H9 (cell line): ENCODE measurements at regions not wholly inside any gene's neighbourhood (a gene's known extent, or its start where the extent isn't known, plus 50 kb on each side); places are given as distances from the start of the nearest gene placed in this dataset.

ENCODE experiments used
- DNase-seq: peaks from one replicate; pipeline ENCODE4 v3.0.0-alpha.2; 2017
- H2AFZ ChIP-seq: one replicate; pipeline ENCODE4 v1.6.1; 2013; ENCODE audit warnings: mild to moderate bottlenecking, low read length, control low read depth, moderate library complexity
- H2AK5ac ChIP-seq: 2 replicates; pipeline ENCODE4 v1.6.1; 2013; ENCODE audit warnings: low read length, control low read depth, mixed read lengths; ENCODE audit not compliant: insufficient read length
- H2BK120ac ChIP-seq: one replicate; pipeline ENCODE4 v1.6.1; 2013; ENCODE audit warnings: low read depth, mild to moderate bottlenecking, low read length, control low read depth, inconsistent platforms; ENCODE audit not compliant: poor library complexity, severe bottlenecking
- H2BK12ac ChIP-seq: 2 replicates; pipeline ENCODE4 v1.6.1; 2013; ENCODE audit warnings: low read length, control low read depth, mixed read lengths, low read depth; ENCODE audit not compliant: insufficient read length
- H2BK15ac ChIP-seq: 2 replicates; pipeline ENCODE4 v1.6.1; 2013; ENCODE audit warnings: low read depth, low read length, control low read depth
- H2BK20ac ChIP-seq: one replicate; pipeline ENCODE4 v1.6.1; 2013; ENCODE audit warnings: low read depth, mild to moderate bottlenecking, low read length, control low read depth, inconsistent platforms; ENCODE audit not compliant: poor library complexity, severe bottlenecking
- H2BK5ac ChIP-seq: 2 replicates; pipeline ENCODE4 v1.6.1; 2013; ENCODE audit warnings: low read length, control low read depth, mixed read lengths; ENCODE audit not compliant: insufficient read length
- H3K14ac ChIP-seq: 2 replicates; pipeline ENCODE4 v1.6.1; 2013; ENCODE audit warnings: low read length, control low read depth; ENCODE audit not compliant: insufficient read depth
- H3K18ac ChIP-seq: 2 replicates; pipeline ENCODE4 v1.6.1; 2013; ENCODE audit warnings: low read depth, mild to moderate bottlenecking, mixed read lengths, low read length, control low read depth; ENCODE audit not compliant: insufficient read length
- H3K23ac ChIP-seq: 2 replicates; pipeline ENCODE4 v1.6.1; 2013; ENCODE audit warnings: low read length, control low read depth, mixed read lengths, low read depth; ENCODE audit not compliant: insufficient read length
- H3K23me2 ChIP-seq: 2 replicates; pipeline ENCODE4 v1.6.1; 2013; ENCODE audit warnings: low read depth, mild to moderate bottlenecking, mixed read lengths, low read length, control low read depth; ENCODE audit not compliant: insufficient read length, poor library complexity, severe bottlenecking
- H3K27ac ChIP-seq: 2 replicates; pipeline ENCODE4 v1.5.1; 2013; ENCODE audit warnings: low read length, control low read depth, mixed read lengths, low read depth; ENCODE audit not compliant: insufficient read length
- H3K27me3 ChIP-seq: 2 replicates; pipeline ENCODE4 v1.6.1; 2013; ENCODE audit warnings: low read length, control low read depth, inconsistent platforms; ENCODE audit not compliant: insufficient read depth
- H3K4ac ChIP-seq: 2 replicates; pipeline ENCODE4 v1.6.1; 2013; ENCODE audit warnings: low read depth, mild to moderate bottlenecking, control low read depth, inconsistent platforms, low read length, moderate library complexity
- H3K4me1 ChIP-seq: 2 replicates; pipeline ENCODE4 v1.6.1; 2013; ENCODE audit warnings: low read length, control low read depth, inconsistent platforms; ENCODE audit not compliant: insufficient read depth
- H3K4me2 ChIP-seq: 2 replicates; pipeline ENCODE4 v1.6.1; 2013; ENCODE audit warnings: low read length, control low read depth, mixed read lengths; ENCODE audit not compliant: insufficient read length, insufficient read depth
- H3K56ac ChIP-seq: 2 replicates; pipeline ENCODE4 v1.6.1; 2013; ENCODE audit warnings: low read depth, mild to moderate bottlenecking, mixed read lengths, low read length, control low read depth; ENCODE audit not compliant: insufficient read length
- H3K79me1 ChIP-seq: 2 replicates; pipeline ENCODE4 v1.6.1; 2013; ENCODE audit warnings: low read depth, mild to moderate bottlenecking, moderate library complexity, low read length, control low read depth, inconsistent platforms; ENCODE audit not compliant: insufficient read depth, poor library complexity, severe bottlenecking
- H3K79me2 ChIP-seq: 2 replicates; pipeline ENCODE4 v1.6.1; 2013; ENCODE audit warnings: low read length, control low read depth, inconsistent platforms; ENCODE audit not compliant: insufficient read depth
- H3K9ac ChIP-seq: 2 replicates; pipeline ENCODE4 v1.6.1; 2013; ENCODE audit warnings: low read length, control low read depth, mixed read lengths; ENCODE audit not compliant: insufficient read length; ENCODE audit errors: extremely low read depth
- H3K9me3 ChIP-seq: one replicate; pipeline ENCODE4 v1.6.1; 2013; ENCODE audit warnings: low read depth, low read length, inconsistent platforms; ENCODE audit not compliant: control insufficient read depth
- H3T11ph ChIP-seq: one replicate; pipeline ENCODE4 v1.6.1; 2013; ENCODE audit warnings: mild to moderate bottlenecking, low read length, control low read depth, inconsistent platforms
- H4K20me1 ChIP-seq: one replicate; pipeline ENCODE4 v1.6.1; 2013; ENCODE audit not compliant: control insufficient read depth, insufficient read length, insufficient read depth
- H4K5ac ChIP-seq: 2 replicates; pipeline ENCODE4 v1.6.1; 2013; ENCODE audit warnings: low read depth, mild to moderate bottlenecking, mixed read lengths, low read length, control low read depth; ENCODE audit not compliant: insufficient read length
- H4K8ac ChIP-seq: replicated peaks from 2 replicates; pipeline ENCODE4 v1.6.1; 2013; ENCODE audit warnings: low read length, control low read depth, mixed read lengths, low read depth; ENCODE audit not compliant: insufficient read length
- H4K91ac ChIP-seq: 2 replicates; pipeline ENCODE4 v1.6.1; 2013; ENCODE audit warnings: low read depth, mild to moderate bottlenecking, moderate library complexity, mixed read lengths, low read length, control low read depth; ENCODE audit not compliant: insufficient read length
- H3K27ac Mint-ChIP-seq, 3 experiments: 2 replicates in 2 of 3; 3 replicates in 1 of 3; pipeline ENCODE4 v1.8.0; 2020 to 2021; ENCODE audit warnings: mixed read lengths in 3 of 3, mild to moderate bottlenecking in 1 of 3, moderate library complexity in 1 of 3
- H3K27me3 Mint-ChIP-seq: 2 replicates; pipeline ENCODE4 v1.8.0; 2021; ENCODE audit warnings: low read depth, mild to moderate bottlenecking, moderate library complexity, mixed read lengths
- H3K36me3 Mint-ChIP-seq, 3 experiments: 2 replicates in 2 of 3; 3 replicates in 1 of 3; pipeline ENCODE4 v1.8.0; 2020 to 2021; ENCODE audit warnings: low read depth in 3 of 3, mixed read lengths in 3 of 3; ENCODE audit not compliant: insufficient read depth in 1 of 3
- H3K4me1 Mint-ChIP-seq, 2 experiments: 2 replicates each; pipeline ENCODE4 v1.8.0; 2020; ENCODE audit warnings: mixed read lengths in 2 of 2
- H3K4me3 Mint-ChIP-seq, 2 experiments: 2 replicates in 1 of 2; 3 replicates in 1 of 2; pipeline ENCODE4 v1.8.0; 2020 to 2021; ENCODE audit warnings: mild to moderate bottlenecking in 2 of 2, mixed read lengths in 2 of 2, moderate library complexity in 1 of 2
- H3K9me3 Mint-ChIP-seq, 2 experiments: 2 replicates in 1 of 2; 3 replicates in 1 of 2; pipeline ENCODE4 v1.8.0; 2020; ENCODE audit warnings: mild to moderate bottlenecking in 2 of 2, mixed read lengths in 2 of 2, moderate library complexity in 1 of 2
- WGBS: extraction: QIAGEN DNeasy Blood & Tissue Kit; methylation state at CpG from one replicate; pipeline ENCODE4 v1.1.7; 2013; ENCODE audit warnings: missing lambda C conversion rate, low lambda C conversion rate, mixed read lengths; ENCODE audit not compliant: insufficient read length; ENCODE audit errors: extremely low coverage; 5-methylcytosine and 5-hydroxymethylcytosine counted together
- TF ChIP-seq, protein P1 (sequence below): fragments of 200-600 bp; sonication (generic); conservative IDR thresholded peaks from 3 replicates; pipeline ENCODE4 v1.8.0; 2021; ENCODE audit warnings: antibody characterized with exemption, mild to moderate bottlenecking

DNA sequence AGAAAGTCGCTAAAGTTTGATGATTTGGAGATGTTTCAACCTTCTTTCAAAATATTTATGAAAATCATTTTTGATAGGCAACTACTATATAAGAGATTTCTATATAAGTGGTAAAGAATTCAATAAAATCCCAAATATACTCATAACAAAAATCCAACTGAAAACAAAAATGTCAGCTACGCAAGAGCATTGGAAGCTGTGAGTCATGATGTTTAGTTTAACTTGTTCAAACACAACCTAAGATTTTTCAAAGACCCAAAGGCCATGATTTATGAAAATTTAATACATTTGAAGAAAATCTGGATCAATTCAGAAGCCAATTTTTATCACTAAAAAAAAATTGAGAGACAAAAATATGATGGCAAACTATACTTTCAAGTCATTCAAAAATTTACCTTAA lies 226.6 kb downstream of the MZT1 start:
- Mint-ChIP-seq H3K9me3 (no peaks in the 10 kb centered on the region), H3K4me3 (no peak overlapping the region), H3K27me3 (no peaks in the 10 kb centered on the region), H3K36me3 (no peaks in the 10 kb centered on the region), H3K27ac (no peak overlapping the region), H3K4me1 (no peaks in the 10 kb centered on the region)
- WGBS, result no CpG with 5 or more reads among the region's 2 CpGs
- Histone ChIP-seq H3K9ac (no peak overlapping the region), H2BK15ac (no peak overlapping the region), H3K14ac (no peak overlapping the region), H3K18ac (no peak overlapping the region), H4K8ac (no peak overlapping the region), H4K20me1 (no peaks in the 10 kb centered on the region), H3K23me2 (no peaks in the 10 kb centered on the region), H3K79me2 (no peaks in the 10 kb centered on the region), H2BK5ac (no peak overlapping the region), H3T11ph (no peak overlapping the region), H3K4ac (no peak overlapping the region), H3K4me1 (no peaks in the 10 kb centered on the region), H4K5ac (no peak overlapping the region), H3K4me2 (no peak overlapping the region), H2AFZ (no peak overlapping the region), H2BK120ac (no peak overlapping the region), H3K56ac (no peak overlapping the region), H2AK5ac (no peak overlapping the region), H3K79me1 (no peaks in the 10 kb centered on the region), H2BK20ac (no peak overlapping the region), H3K9me3 (no peaks in the 10 kb centered on the region), H4K91ac (no peak overlapping the region), H3K27me3 (no peaks in the 10 kb centered on the region), H3K27ac (no peak overlapping the region), H2BK12ac (no peak overlapping the region), H3K23ac (no peak overlapping the region)
- DNase-seq, result no peak
- TF ChIP-seq, protein P1, sequence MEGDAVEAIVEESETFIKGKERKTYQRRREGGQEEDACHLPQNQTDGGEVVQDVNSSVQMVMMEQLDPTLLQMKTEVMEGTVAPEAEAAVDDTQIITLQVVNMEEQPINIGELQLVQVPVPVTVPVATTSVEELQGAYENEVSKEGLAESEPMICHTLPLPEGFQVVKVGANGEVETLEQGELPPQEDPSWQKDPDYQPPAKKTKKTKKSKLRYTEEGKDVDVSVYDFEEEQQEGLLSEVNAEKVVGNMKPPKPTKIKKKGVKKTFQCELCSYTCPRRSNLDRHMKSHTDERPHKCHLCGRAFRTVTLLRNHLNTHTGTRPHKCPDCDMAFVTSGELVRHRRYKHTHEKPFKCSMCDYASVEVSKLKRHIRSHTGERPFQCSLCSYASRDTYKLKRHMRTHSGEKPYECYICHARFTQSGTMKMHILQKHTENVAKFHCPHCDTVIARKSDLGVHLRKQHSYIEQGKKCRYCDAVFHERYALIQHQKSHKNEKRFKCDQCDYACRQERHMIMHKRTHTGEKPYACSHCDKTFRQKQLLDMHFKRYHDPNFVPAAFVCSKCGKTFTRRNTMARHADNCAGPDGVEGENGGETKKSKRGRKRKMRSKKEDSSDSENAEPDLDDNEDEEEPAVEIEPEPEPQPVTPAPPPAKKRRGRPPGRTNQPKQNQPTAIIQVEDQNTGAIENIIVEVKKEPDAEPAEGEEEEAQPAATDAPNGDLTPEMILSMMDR, result no peak
